Panc1 (cell line): ENCODE measurements at regions not wholly inside any gene's neighbourhood (a gene's known extent, or its start where the extent isn't known, plus 50 kb on each side); places are given as distances from the start of the nearest gene placed in this dataset.

ENCODE experiments used
- POLR2AphosphoS5 ChIP-seq: IDR thresholded peaks from 2 replicates; pipeline ENCODE4 v1.6.1; 2012; ENCODE audit warnings: mild to moderate bottlenecking, low read depth, low read length, moderate library complexity
- TF ChIP-seq, protein P1 (sequence below): fragments of 450-650 bp; IDR thresholded peaks from 2 replicates; pipeline ENCODE4 v1.5.1; 2017; ENCODE audit warnings: mild to moderate bottlenecking

GRCh38 chr3:87732294-87732693 lies 326.5 kb downstream of the CGGBP1 start:
- TF ChIP-seq, protein P1, sequence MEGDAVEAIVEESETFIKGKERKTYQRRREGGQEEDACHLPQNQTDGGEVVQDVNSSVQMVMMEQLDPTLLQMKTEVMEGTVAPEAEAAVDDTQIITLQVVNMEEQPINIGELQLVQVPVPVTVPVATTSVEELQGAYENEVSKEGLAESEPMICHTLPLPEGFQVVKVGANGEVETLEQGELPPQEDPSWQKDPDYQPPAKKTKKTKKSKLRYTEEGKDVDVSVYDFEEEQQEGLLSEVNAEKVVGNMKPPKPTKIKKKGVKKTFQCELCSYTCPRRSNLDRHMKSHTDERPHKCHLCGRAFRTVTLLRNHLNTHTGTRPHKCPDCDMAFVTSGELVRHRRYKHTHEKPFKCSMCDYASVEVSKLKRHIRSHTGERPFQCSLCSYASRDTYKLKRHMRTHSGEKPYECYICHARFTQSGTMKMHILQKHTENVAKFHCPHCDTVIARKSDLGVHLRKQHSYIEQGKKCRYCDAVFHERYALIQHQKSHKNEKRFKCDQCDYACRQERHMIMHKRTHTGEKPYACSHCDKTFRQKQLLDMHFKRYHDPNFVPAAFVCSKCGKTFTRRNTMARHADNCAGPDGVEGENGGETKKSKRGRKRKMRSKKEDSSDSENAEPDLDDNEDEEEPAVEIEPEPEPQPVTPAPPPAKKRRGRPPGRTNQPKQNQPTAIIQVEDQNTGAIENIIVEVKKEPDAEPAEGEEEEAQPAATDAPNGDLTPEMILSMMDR, result no peak
- TF ChIP-seq POLR2AphosphoS5, result no peak
